H7 (cell line): ENCODE measurements at regions not wholly inside any gene's neighbourhood (a gene's known extent, or its start where the extent isn't known, plus 50 kb on each side); places are given as distances from the start of the nearest gene placed in this dataset.
"Not testable (repeated sequence)": the region's sequence is repeated elsewhere in the genome, so short reads cannot be mapped to it uniquely, and the experiment has no call there.

Experiments used
- DNase-seq: peaks from one replicate; pipeline ENCODE4 v3.0.0; 2012
- H3K27me3 ChIP-seq: 2 replicates; pipeline ENCODE4 v1.6.0; 2011; ENCODE audit warnings: mild to moderate bottlenecking, low read length; ENCODE audit not compliant: control insufficient read depth, insufficient read depth
- H3K36me3 ChIP-seq: replicated peaks from 2 replicates; pipeline ENCODE4 v1.5.1; 2011; ENCODE audit warnings: low read length; ENCODE audit not compliant: control insufficient read depth, insufficient read depth
- H3K4me3 ChIP-seq: 2 replicates; pipeline ENCODE4 v1.5.1; 2011; ENCODE audit warnings: low read depth, mild to moderate bottlenecking, control low read depth, low read length, moderate library complexity; ENCODE audit not compliant: insufficient read depth

DNA sequence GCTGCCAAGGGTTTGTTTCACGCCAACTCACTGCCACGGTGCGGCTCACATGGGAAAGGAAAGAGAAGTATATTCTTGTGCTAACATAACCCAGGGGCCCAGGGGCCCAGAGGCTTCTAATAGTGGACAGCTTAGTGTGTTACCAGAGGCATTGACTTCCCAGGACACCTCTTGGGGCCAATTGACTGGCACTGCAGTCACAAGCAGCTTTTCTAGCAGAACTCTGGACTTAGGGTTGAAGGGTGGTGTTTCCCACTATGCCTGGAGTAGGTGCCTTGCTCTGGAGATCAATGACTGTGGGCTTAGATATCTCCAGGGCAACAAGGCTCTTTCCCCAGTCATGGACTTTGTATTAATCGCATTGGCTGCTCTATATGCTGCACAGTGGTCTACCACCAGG, 172.7 kb upstream of the KBTBD8 start:
- Histone ChIP-seq H3K4me3 (no peak overlapping the region), H3K36me3 (no peaks in the 10 kb centered on the region), H3K27me3 (no peaks in the 10 kb centered on the region)
- no peak for DNase-seq

DNA sequence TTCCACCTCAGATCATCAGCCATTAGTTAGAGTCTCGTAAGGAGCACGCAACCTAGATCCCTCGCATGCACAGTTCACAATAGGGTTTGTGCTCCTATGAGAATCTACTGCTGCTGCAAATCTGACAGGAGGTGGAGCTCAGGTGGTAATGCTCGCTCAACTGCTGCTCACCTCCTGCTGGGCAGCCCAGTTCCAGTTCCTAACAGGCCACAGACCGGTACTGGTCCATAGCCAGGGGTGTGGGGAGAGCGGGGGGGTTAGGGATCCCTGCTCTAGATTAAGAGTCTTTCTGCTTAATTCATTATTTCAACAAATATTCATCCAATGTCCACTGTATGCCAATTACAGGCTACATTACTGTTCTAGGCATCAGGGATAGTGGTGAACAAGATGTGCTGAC, 170.4 kb upstream of the KBTBD8 start:
- DNase-seq = no peak
- Histone ChIP-seq H3K36me3 (no peaks in the 10 kb centered on the region), H3K27me3 (no peaks in the 10 kb centered on the region), H3K4me3 (no peak overlapping the region)

DNA sequence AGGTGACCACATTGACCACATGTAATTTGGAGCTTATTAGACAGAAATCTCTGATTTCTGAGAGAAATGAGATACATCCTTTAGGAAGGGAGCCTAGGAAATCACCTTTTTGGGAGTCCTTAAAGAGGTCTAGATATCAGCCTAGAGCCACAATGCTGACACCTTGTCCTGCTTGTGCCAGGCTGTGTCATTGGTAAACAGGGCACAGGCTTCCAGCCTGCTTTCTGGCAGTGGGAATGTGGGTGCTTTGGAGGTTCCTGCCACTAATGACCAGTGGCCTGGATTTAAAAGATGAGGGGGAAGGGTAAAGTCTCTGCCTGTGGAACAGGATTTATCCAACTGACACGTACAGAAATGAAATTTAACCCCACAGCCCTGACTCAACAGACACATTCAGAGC, 169.8 kb upstream of the KBTBD8 start:
- H3K27me3 ChIP-seq = no peaks in the 10 kb centered on the region
- H3K4me3 ChIP-seq = no peak overlapping the region
- no peaks in the 10 kb centered on the region for H3K36me3 ChIP-seq
- DNase-seq = no peak

DNA sequence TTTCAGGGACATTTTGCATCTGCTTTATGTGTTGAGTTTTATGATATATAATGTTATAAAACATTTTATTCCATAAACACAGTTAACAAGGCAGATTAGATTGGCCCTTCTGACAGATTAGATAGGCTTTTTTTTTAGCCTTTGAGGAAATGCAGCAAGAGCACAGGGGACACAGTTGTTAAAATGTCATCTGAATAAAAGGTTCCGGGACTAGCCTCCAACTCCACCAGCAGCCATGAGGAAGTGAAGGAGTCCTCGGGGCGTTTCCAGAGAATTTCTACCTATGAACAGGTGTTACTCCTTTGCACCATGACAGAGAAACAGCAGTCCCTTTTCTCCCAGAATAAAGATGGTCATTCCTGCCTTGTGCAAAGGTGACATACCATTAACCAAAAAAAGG, 167.8 kb upstream of the KBTBD8 start:
- Histone ChIP-seq H3K27me3 (no peaks in the 10 kb centered on the region), H3K4me3 (no peak overlapping the region), H3K36me3 (no peaks in the 10 kb centered on the region)
- no peak for DNase-seq

DNA sequence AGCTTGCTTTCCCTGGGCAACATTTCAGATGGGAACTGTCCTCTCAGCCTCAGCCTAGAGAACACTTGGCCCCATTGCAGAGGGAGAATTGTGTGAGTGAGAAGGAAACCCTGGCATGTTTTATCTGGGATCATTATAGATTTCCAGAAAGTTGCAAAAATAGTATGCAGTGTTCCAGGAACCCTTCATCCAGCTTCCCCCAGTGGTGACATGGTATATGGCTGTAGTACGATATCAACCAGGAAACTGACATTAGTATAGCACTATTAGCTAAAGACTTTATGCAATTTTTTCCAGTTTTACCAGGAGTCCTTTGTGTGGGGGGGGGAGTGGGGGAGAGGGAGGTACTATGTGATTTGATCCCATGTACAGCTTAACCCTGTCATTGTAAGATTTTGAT, 166.2 kb upstream of the KBTBD8 start:
- Histone ChIP-seq H3K27me3 (no peaks in the 10 kb centered on the region), H3K36me3 (no peaks in the 10 kb centered on the region), H3K4me3 (no peak overlapping the region)
- DNase-seq = no peak

DNA sequence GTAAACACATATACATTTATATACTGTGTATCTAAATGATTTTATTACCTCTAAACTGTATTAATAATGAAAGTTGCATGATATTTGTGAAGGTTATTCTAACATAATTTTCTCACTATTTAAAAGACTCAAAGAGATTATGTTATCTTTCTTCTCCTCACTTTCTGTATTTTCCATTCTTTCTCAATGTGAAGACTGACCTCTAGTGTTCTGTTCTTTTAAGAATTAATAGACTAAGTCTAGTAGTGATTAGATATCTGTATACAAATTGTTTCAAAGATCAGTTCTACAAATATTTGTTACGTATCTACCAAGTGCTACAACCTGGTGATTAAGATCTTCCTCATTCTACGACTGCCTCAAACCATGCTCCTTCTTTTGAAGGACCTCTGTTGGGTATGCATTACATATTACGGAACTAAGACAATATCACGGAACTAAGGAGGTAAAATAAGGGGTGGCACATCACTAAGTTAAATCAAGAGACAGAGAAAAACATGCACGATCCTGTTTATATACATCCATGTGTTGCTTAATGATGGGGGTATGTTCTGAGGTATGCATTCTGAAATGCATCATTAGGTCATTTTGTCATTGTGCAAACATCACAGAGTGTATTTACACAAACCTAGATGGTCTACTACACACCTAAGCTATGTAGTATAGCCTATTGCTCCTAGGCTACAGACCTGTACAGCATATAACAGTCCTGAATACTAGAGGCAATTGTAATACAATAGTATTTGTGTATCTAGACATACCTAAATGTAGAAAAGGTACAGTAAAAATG, 161.5 kb upstream of the KBTBD8 start:
- no peak for DNase-seq

DNA sequence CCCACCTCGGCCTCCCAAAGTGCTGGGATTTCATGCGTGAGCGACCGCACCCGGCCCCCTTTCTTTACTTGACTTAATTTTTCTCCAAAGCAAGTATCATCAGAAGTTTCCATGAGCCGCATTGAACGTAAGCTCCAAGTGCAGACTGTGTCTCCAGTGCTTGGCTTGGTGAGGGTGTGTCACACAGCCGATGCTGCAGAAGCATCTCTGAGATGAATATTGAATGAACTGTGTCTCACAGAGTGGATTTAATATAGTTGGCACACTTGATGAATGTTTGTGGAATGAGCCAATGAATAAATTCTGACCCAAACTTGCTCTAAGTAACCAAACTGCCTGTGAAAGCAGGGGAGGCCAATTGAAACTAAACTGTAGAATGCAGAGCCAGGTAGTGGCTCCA, 159.4 kb upstream of the KBTBD8 start:
- H3K36me3 ChIP-seq = no peaks in the 10 kb centered on the region
- no peaks in the 10 kb centered on the region for H3K27me3 ChIP-seq
- no peak for DNase-seq
- no peak overlapping the region for H3K4me3 ChIP-seq

More for the DNA sequence above, 161.5 kb upstream of the KBTBD8 start:
- no peak overlapping the region for H3K4me3 ChIP-seq
- no peaks in the 10 kb centered on the region for H3K36me3 ChIP-seq
- no peaks in the 10 kb centered on the region for H3K27me3 ChIP-seq

DNA sequence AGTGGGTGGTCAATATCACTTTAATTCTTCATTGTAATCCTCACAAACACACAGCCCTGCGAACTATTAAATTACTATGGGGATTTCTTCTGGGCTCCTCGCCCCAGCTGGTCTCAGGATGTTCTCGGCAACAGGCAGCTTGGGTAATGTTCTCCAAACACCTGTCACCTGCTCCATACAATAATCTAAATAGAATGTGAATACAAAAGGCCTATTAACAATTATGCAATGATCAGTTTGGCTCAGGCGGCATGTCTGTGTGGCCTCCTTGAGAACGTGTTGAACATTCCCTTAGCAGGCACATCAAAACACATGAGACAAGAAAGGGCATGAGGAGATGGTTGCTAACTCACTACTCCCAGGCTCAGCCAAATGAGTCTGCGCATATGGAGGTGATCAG, 158.6 kb upstream of the KBTBD8 start:
- DNase-seq = no peak
- no peaks in the 10 kb centered on the region for H3K27me3 ChIP-seq
- no peak overlapping the region for H3K4me3 ChIP-seq
- H3K36me3 ChIP-seq = no peaks in the 10 kb centered on the region

DNA sequence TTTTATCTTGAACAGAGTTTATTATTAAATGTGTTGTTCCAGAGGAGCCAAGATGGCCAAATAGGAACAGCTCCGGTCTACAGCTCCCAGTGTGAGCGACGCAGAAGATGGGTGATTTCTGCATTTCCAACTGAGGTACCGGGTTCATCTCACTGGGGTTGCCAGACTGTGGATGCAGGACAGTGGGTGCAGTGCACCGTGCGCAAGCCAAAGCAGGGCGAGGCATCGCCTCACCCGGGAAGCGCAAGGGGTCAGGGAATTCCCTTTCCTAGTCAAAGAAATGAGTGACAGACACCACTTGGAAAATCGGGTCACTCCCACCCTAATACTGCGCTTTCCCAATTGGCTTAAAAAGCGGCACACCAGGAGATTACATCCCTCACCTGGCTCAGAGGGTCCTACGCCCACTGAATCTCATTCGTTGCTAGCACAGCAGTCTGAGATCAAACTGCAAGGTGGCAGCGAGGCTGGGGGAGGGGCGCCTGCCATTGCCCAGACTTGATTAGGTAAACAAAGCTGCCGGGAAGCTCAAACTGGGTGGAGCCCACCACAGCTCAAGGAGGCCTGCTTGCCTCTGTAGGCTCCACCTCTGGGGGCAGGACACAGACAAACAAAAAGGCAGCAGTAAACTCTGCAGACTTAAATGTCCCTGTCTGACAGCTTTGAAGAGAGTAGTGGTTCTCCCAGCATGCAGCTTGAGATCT, 155.2 kb upstream of the KBTBD8 start:
- not testable (repeated sequence) for H3K36me3 ChIP-seq, H3K27me3 ChIP-seq, DNase-seq
- H3K4me3 ChIP-seq = peak overlapping the region; percentile 12; the same call in 1 of the 2 replicates

DNA sequence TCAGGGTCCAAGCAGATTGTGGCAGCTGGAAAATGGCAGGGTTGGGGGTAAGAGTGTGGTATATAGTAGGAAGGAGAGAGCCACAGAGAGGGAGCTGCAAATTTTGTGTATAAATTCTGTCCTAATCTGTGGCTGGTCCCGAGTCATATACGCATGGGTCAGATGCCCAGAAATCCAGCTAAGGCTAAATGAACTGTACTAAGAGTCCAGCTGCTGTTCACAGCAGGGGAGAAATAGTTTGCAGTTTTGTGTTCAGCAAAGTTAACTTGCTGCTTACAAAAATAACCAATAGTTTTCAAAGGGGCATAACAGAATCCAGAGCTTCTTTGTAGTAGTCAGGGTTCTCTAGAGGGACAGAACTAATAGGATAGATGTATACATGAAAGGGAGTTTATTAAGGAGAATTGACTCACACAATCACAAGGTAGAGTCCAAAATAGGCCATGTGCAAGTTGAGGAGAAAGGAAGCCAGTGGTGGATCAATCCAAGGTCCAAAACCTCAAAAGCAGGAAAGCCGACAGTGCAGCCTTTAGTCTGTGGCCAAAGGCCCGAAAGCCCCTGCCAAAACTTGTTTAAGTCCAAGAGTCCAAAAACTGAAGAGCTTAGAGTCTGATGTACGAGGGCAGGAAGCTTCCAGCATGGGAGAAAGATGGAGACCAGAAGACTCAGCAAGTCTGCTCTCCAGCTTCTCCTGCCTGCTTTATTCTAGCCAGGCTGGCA, 146.1 kb upstream of the KBTBD8 start:
- no peak overlapping the region for H3K4me3 ChIP-seq
- DNase-seq = no peak
- H3K27me3 ChIP-seq = no peaks in the 10 kb centered on the region
- no peaks in the 10 kb centered on the region for H3K36me3 ChIP-seq

DNA sequence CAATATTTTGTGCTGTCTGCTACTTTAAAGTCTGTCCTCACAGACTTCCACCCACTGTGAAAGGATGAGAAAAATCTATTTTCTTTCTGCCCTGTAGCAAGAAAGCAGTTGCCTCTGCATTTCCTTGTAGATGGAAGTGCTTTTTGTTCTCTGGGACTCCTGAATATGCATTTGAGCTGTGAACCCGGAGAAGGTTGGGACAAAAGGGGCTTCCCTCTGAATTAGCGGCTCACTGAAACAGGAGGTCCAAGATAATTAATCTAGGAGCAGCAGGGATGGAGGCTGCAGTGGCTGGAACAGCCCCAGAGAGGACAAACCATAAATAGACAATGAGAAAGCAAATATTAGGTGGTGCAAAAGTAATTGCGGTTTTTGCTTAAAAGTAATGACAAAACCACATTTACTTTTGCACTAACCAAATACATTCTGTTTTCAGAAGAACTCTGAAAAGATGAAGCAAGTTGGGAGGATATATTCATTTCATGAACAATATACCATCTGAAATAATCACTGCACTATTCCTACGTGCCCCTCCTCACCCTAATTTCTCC, 143.4 kb upstream of the KBTBD8 start:
- Histone ChIP-seq H3K36me3 (no peaks in the 10 kb centered on the region), H3K27me3 (no peaks in the 10 kb centered on the region), H3K4me3 (no peak overlapping the region)
- DNase-seq = peak; percentile 42

DNA sequence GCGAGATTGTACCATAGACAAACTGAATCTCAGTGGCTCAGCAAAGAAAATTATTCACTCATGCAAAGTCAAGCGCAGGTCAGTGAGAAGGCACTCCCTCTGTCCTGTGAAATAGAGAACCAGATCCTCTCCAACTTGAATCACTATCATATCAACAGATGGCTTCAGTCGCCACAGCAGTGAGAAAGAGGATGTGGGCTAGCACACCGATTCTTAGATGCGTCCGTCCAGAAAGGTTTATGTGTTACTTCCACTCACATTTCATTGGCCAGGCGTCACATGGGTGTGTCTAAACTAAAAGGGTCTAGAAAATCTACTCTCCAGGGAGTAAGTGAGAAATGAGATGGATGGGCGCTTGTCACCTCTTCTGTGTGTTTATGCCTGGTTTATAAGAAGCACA, 141.6 kb upstream of the KBTBD8 start:
- H3K27me3 ChIP-seq = no peaks in the 10 kb centered on the region
- DNase-seq = no peak
- H3K36me3 ChIP-seq = no peaks in the 10 kb centered on the region
- no peak overlapping the region for H3K4me3 ChIP-seq

DNA sequence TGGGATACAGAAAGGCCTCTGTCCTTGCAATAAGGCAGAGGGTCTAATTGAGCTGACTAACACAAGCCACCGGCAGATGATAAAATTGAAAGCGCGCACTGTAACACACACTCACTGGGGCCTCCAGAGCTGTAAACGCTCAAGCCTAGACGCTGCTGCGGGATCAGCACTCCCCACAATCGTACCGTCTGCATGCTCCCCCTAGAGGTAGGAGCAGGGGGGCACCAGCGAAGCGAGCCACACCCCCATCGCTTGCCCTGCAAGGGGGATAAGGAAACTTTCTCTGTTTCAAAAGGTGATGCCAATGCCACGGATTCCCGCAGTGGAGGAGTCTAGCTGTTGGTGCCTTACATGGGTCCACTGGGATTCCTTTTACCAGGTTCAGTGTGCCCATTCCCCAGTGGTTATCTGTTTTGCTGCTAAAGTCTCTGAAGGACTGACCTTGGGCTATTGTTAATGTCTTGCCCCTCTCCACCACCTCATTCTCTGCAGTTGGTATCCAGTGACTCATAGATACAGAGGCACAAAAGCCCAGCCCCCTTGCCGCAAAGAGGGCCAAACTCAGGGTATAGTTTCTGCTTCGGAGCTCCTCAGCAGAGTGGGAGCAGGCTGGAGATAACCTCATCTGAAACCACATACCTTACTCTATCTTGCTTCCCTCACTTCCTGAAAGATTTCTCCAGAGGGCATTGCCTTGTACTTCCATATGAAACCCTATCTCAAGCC, 139.3 kb upstream of the KBTBD8 start:
- DNase-seq = peak; percentile 81
- H3K27me3 ChIP-seq = no peaks in the 10 kb centered on the region
- no peaks in the 10 kb centered on the region for H3K36me3 ChIP-seq
- H3K4me3 ChIP-seq = no peak overlapping the region

DNA sequence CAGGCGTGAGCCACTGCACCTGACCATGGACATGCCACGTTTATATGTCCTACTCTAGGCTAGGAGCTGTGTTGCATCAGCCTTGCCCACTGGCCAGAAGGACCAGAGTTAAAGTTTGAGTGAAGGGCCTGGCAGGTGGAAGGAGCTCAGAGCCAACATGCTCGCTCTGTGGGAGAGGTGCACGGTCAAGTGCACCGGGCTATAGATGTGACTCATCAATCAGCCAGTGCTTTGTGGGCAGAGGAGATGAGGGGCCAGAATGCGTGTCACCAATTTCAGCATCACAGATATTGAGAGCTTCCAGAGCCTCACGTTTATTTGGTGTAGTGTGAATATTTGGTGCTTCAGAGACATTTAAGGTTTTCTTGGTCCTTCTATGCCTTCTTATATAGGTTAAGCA, 137.3 kb upstream of the KBTBD8 start:
- no peak for DNase-seq
- H3K4me3 ChIP-seq = no peak overlapping the region
- no peaks in the 10 kb centered on the region for H3K36me3 ChIP-seq
- no peaks in the 10 kb centered on the region for H3K27me3 ChIP-seq
